Common myeloid progenitor, CD34-positive (primary cell): ENCODE measurements at regions not wholly inside any gene's neighbourhood (a gene's known extent, or its start where the extent isn't known, plus 50 kb on each side); places are given as distances from the start of the nearest gene placed in this dataset.
A peak's percentile ranks its signal among the peaks of the same experiment; 100 is the strongest.
"Not testable (repeated sequence)": the region's sequence is repeated elsewhere in the genome, so short reads cannot be mapped to it uniquely, and the experiment has no call there.

Experiments
- CTCF ChIA-PET: fragments of 350-600 bp; sonication (Branson Sonifier 250); formaldehyde crosslinking; loops from one replicate; lab custom pipeline; 2021; ENCODE audit warnings: antibody characterized with exemption; lab: Charles Lee
- POLR2A ChIA-PET: fragments of 350-600 bp; sonication (Branson Sonifier 250); formaldehyde crosslinking; loops from one replicate; lab custom pipeline; 2021; ENCODE audit warnings: antibody characterized with exemption; lab: Charles Lee
- DNase-seq, 3 donors: peaks; one replicate each; pipeline versions ENCODE4 v3.0.0 to v3.0.0-alpha.2; 2013
- H3K27ac ChIP-seq, 2 experiments: 1 replicate in 1 of 2; 2 replicates in 1 of 2; pipeline ENCODE4 v1.7.0; 2013; ENCODE audit warnings: inconsistent platforms in 2 of 2, low read length in 2 of 2, mild to moderate bottlenecking in 2 of 2, low read depth in 1 of 2, moderate library complexity in 1 of 2; ENCODE audit not compliant: severe bottlenecking in 2 of 2, insufficient read depth in 1 of 2, poor library complexity in 1 of 2
- H3K27me3 ChIP-seq, 5 experiments: replicated peaks in 2 of 5; 1 replicate in 3 of 5; 2 replicates in 2 of 5; pipeline versions ENCODE4 v1.6.1 to v1.7.0; 2013; ENCODE audit warnings: low read length in 4 of 5, mild to moderate bottlenecking in 2 of 5, moderate library complexity in 2 of 5, inconsistent platforms in 1 of 5; ENCODE audit not compliant: insufficient read depth in 5 of 5, control insufficient read depth in 4 of 5
- H3K36me3 ChIP-seq, 4 experiments: 1 replicate in 2 of 4; 2 replicates in 2 of 4; pipeline versions ENCODE4 v1.6.1 to v1.7.0; 2013; ENCODE audit warnings: low read length in 3 of 4, control low read depth in 1 of 4, mild to moderate bottlenecking in 1 of 4; ENCODE audit not compliant: control insufficient read depth in 4 of 4, insufficient read depth in 4 of 4
- H3K4me1 ChIP-seq, 4 experiments: 1 replicate in 3 of 4; 2 replicates in 1 of 4; pipeline versions ENCODE4 v1.6.1 to v1.7.1; 2013; ENCODE audit warnings: low read length in 3 of 4, mild to moderate bottlenecking in 3 of 4, control low read depth in 1 of 4, inconsistent platforms in 1 of 4, moderate library complexity in 1 of 4; ENCODE audit not compliant: control insufficient read depth in 4 of 4, insufficient read depth in 4 of 4; ENCODE audit errors: control extremely low read depth in 1 of 4
- H3K4me3 ChIP-seq, 7 experiments: 1 replicate in 4 of 7; 2 replicates in 3 of 7; pipeline versions ENCODE4 v1.5.1 to v1.7.0; 2013; ENCODE audit warnings: mild to moderate bottlenecking in 7 of 7, low read length in 6 of 7, moderate library complexity in 6 of 7, inconsistent platforms in 2 of 7, low read depth in 2 of 7, control low read depth in 1 of 7; ENCODE audit not compliant: insufficient read depth in 4 of 7, control insufficient read depth in 1 of 7; ENCODE audit errors: extremely low read depth in 1 of 7
- H3K9me3 ChIP-seq, 5 experiments: 1 replicate in 4 of 5; 2 replicates in 1 of 5; pipeline versions ENCODE4 v1.6.1 to v1.7.1; 2013; ENCODE audit warnings: low read length in 4 of 5, mild to moderate bottlenecking in 2 of 5, inconsistent platforms in 1 of 5, low read depth in 1 of 5, moderate library complexity in 1 of 5; ENCODE audit not compliant: control insufficient read depth in 4 of 5, insufficient read depth in 2 of 5; ENCODE audit errors: control extremely low read depth in 1 of 5
- WGBS: methylation state at CpG from one replicate; pipeline ENCODE4 v1.1.5; 2013; ENCODE audit not compliant: insufficient coverage; 5-methylcytosine and 5-hydroxymethylcytosine counted together

GRCh38 chr15:62253294-62253693 lies 88.2 kb upstream of the C2CD4B start:
- ChIA-PET POLR2A (no interaction called here), CTCF (interaction anchor here (1.1 to 2.0 kb wide), 6 partner anchors 10 to 384 kb away, joined by 3 to 8 read pairs (median 3); no protein-coding TSS in a partner anchor)
- 70% methylated on average over 5 of the region's 5 CpGs for WGBS
- Histone ChIP-seq H3K27ac (no peak overlapping the region), H3K27me3 (no peaks in the 10 kb centered on the region), H3K9me3 (peaks cover 0 to 8% (median 2%) of the 10 kb centered on the region in 5 experiments), H3K4me1 (no peaks in the 10 kb centered on the region), H3K36me3 (no peaks in the 10 kb centered on the region), H3K4me3 (no peak overlapping the region)
- DNase-seq, result no peak

GRCh38 chr15:62254137-62254934 lies 89.3 kb upstream of the C2CD4B start:
- H3K27ac ChIP-seq, result no peak overlapping the region
- H3K36me3 ChIP-seq, result no peaks in the 10 kb centered on the region
- H3K4me1 ChIP-seq, result no peaks in the 10 kb centered on the region
- WGBS, result 51% methylated on average over 10 of the region's 11 CpGs
- H3K9me3 ChIP-seq, result peaks cover 0 to 8% (median 2%) of the 10 kb centered on the region in 5 experiments
- H3K27me3 ChIP-seq, result no peaks in the 10 kb centered on the region
- CTCF ChIA-PET, result interaction anchor here (0.7 to 2.0 kb wide), 9 partner anchors 9 to 180 kb away, joined by 3 to 8 read pairs (median 3); no protein-coding TSS in a partner anchor
- peak; percentile 43 to 64 (median 54) for DNase-seq
- H3K4me3 ChIP-seq, result no peak overlapping the region
- POLR2A ChIA-PET, result no interaction called here

- CTCF ChIA-PET, result interaction anchor here (0.8 kb wide), 1 partner anchor 10 kb away, joined by 3 read pairs; no protein-coding TSS in a partner anchor
- POLR2A ChIA-PET, H3K36me3 ChIP-seq, H3K4me3 ChIP-seq, H3K4me1 ChIP-seq, H3K27me3 ChIP-seq, H3K27ac ChIP-seq, DNase-seq: not testable (repeated sequence)
- H3K9me3 ChIP-seq, result peaks cover 0 to 18% (median 14%) of the 10 kb centered on the region in 5 experiments
- WGBS, result 95% methylated on average over 2 of the region's 2 CpGs
These were observed 91.3 kb upstream of the C2CD4B start for GRCh38 chr15:62256430-62256829.

- Histone ChIP-seq H3K36me3 (no peaks in the 10 kb centered on the region), H3K4me1 (no peaks in the 10 kb centered on the region), H3K9me3 (peaks cover 4 to 34% (median 23%) of the 10 kb centered on the region in 5 experiments), H3K27me3 (no peaks in the 10 kb centered on the region), H3K27ac (no peak overlapping the region), H3K4me3 (no peak overlapping the region)
- no peak for DNase-seq
- WGBS, result 92% methylated on average over 3 of the region's 5 CpGs
- ChIA-PET CTCF (interaction anchor here (0.6 kb wide), 1 partner anchor 81 kb away, joined by 3 read pairs; no protein-coding TSS in a partner anchor), POLR2A (no interaction called here)
These were observed 93.0 kb upstream of the C2CD4B start for GRCh38 chr15:62257996-62258521.

- no peaks in the 10 kb centered on the region for H3K36me3 ChIP-seq
- no peaks in the 10 kb centered on the region for H3K27me3 ChIP-seq
- H3K9me3 ChIP-seq, result peaks cover 5 to 50% (median 35%) of the 10 kb centered on the region in 5 experiments
- DNase-seq, result no peak
- no peak overlapping the region for H3K4me3 ChIP-seq
- ChIA-PET POLR2A (no interaction called here), CTCF (interaction anchor here (1.7 kb wide), 1 partner anchor 8 kb away, joined by 8 read pairs; no protein-coding TSS in a partner anchor)
- no peak overlapping the region for H3K27ac ChIP-seq
- 98% methylated on average over 4 of the region's 7 CpGs for WGBS
- no peaks in the 10 kb centered on the region for H3K4me1 ChIP-seq
These were observed 97.3 kb upstream of the C2CD4B start for GRCh38 chr15:62262305-62262941.

GRCh38 chr15:62264196-62264595 lies 99.1 kb upstream of the C2CD4B start:
- H3K4me1 ChIP-seq, result no peaks in the 10 kb centered on the region
- peaks cover 5 to 63% (median 40%) of the 10 kb centered on the region in 5 experiments for H3K9me3 ChIP-seq
- ChIA-PET CTCF (no interaction called here), POLR2A (interaction anchor here (0.6 kb wide), 1 partner anchor 197 kb away, joined by 3 read pairs; the partner anchor contains the start of gene C2CD4A)
- H3K4me3 ChIP-seq, result no peak overlapping the region
- H3K36me3 ChIP-seq, result no peaks in the 10 kb centered on the region
- H3K27ac ChIP-seq, result no peak overlapping the region
- DNase-seq, result no peak
- no peaks in the 10 kb centered on the region for H3K27me3 ChIP-seq
